Pulmonary artery endothelial cell (primary cell): ENCODE measurements at regions not wholly inside any gene's neighbourhood (a gene's known extent, or its start where the extent isn't known, plus 50 kb on each side); places are given as distances from the start of the nearest gene placed in this dataset.

Source experiments
- DNase-seq: peaks from one replicate; pipeline ENCODE4 v3.0.0-alpha.2; 2011; ENCODE audit warnings: low read depth, low spot score

DNA sequence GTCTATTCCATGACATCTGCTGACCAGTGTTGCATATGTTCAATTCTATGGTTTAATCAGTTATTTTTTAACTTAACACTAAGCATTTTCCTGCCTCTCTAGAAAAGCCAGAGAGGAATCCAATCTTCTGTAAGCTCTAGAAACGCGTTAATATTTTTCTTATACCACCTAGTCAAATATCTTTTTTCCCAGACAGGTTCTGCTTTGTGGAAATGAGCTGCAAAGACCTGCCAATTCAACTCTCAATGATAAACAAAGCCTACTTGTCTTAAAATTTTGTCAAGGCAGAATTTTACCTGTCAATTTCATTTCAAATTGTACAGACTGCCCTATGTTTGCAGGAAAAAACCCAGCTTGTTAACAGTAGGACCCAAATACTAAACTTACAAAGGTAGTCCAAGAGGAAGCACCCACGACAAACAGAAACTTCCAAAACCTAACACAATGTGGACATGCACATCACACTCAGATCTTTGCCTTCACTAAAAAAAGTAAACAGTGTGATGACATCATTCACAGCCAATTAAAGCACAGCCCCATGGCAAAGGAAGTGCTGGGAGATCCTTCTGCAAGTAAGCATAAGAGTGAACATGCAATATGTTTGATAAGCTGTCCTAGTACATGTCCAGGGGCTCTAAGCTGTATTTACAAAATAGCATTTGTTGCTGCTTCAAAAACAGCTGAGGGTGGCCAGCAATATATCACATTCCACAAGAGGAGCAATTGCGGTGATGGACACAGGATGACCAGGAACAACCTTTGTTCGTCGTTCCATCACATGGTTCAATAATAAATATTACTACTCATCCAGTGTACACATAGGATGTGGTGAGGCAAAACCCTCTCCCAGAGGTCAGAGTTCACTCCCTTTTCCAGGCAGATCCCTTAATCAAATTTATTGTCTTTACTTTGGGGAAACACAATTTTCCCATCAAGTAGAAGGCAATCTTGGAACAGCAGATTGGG is 139.4 kb upstream of the TSC22D2 start:
- no peak for DNase-seq

DNA sequence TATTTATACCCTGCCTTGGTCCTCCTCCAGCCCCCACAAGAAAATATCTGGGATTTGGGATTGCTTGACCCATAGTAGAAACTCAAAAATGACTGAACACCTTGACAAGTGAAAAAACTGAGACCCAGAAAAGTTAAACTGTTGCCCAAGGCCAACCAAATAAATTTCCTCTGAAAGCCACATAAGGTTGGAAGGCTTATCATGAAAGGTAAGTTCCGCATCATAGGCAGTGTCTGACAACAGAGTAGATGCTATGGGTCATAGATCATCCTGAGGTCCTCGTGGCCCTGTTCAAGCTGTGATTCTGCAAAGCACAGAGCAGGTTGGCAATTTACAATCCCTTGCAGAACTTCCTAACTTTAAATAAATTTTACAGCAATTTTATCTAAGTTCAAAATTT is 140.8 kb upstream of the TSC22D2 start:
- no peak for DNase-seq

DNA sequence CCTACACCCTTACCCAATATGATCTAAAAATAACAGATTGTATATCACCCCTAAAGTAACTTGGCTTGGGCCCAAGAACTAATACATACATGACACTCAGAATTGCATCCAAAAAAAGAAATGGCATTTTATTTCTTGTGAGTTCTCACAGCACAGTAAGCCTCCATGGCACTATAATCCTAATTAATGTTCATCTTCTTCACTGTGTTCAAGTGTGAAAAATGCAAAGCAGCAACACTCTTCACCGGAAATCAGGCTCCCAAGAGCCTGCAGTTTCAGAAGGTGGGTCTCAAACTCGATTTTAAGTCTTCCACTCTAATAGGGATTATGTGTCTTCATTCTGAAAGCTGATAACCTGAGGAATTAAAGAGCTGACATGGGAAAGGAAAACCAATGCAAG is 142.8 kb upstream of the TSC22D2 start:
- no peak for DNase-seq

DNA sequence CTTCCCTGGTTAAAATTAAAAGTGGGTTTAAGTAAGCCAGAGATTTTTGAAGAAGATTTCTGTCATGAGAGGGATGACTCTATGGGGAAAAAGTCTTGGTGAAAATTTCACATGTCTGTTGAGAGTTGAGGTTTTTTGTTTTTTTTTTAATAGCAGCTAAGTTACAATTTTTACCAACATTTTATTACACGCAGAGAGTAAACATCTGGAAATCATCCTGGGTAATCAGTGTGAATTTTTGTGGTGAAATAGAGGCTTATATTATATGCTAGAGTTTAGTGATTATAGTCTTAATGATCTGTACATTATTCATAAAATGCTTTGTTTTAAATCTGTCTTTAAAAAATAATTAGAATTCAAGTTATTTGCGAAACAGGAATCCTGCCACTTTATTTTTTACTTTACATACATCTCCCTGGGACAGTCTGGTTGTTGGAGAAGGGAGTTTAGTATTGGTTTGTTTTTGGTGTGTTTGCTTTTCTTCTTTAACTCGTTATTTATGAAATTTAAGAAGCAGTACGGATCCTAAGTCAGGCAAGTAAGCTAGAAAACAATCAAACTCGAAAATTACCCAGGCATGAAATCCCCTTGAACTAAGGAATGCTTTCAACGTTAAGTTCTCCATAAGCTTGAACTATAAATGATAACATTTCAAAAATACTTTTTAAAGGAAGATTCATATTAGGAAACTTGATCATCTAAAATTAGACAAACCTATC is 143.4 kb upstream of the TSC22D2 start:
- DNase-seq: no peak

DNA sequence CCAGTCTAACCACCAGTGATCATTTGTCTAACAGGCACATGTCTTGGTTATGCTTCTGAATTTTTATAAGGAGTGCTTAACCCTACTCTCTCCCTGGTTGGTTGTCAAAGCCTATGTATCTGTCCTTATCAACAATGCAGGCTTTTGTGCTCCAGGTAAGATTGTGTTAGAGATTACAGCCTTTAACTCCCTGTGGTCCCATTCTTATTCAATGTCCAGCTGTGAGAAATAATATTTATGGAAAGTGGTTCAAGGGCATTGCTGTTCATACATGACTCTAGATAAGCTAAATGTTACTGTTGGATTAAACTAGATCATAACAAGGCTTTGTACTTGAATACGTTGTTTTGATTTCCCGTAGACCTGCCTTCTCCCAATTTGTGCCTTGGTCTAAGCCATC is 146.1 kb upstream of the TSC22D2 start:
- DNase-seq: no peak

DNA sequence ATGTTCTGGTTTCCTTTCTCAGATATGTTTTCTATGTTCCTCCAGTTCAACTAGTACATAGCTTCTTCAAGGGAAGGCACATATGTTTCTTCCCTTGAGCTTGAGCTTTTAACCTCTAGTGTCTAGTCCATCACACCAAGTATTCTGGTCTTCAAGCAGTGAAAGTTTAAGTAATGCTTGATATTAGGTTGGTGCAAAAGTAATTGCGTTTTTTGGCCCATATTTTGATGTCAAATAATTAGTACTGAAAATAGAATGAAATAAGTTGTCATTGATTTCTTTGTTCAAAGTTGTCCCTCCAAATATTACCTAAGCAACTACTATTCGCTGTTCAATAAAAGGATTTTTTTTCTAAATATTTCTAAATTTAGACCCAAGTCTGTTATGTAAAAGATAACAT is 146.7 kb upstream of the TSC22D2 start:
- no peak for DNase-seq

DNA sequence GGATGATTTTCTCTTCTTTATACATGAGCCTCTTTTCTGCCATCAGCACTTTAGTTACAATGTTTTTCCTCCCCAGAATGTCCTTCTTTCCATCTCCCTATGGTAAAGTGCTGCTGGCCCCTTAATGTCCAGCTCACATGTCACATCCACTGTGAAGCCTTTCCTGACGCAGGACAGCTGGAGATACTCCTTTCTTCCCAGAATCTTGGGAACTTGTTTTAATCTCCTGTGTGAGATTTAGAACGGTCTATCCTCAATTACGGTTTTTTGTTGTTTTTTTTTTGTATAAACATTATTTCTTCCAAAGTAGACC is 147.7 kb upstream of the TSC22D2 start:
- DNase-seq: no peak

DNA sequence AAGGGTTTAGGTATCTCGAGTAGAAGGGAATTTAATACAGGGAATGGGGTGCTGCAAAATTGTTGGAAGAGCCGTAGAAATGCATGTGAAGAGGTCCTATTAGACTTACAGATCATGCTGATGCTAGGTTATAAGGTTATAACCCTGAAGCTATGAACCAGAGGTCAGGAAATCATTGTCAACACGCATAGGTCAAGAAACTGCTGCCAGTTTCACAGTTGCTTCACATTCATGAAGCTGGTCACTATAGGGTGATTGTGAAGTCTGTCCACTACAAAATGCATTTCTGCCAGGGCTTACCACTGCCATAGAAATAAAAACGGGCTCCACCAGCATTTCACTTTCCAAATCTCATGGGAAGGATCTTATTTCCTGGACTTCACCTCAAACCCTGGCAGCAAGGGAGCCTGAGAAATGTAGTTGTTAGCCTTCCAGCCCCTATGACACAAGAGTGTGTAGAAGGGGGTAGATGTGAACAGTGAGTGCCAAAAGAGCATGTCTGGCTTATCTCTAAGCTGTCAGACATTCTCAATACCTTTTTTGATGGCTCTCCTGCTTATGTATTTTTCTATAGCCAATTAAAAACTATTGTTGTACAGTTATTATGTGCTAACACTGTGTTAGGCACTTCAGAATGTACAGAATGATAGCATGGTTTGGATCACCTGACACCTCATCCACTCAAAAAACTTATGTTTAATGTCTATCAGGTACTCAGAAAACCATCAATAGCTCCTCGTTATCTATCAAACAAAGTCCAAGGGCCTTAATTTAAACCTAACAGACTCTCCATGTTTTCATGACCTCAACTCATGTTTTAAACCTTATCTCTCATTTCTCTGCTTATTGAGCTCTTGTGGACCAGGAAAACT is 148.3 kb upstream of the TSC22D2 start:
- DNase-seq: no peak

DNA sequence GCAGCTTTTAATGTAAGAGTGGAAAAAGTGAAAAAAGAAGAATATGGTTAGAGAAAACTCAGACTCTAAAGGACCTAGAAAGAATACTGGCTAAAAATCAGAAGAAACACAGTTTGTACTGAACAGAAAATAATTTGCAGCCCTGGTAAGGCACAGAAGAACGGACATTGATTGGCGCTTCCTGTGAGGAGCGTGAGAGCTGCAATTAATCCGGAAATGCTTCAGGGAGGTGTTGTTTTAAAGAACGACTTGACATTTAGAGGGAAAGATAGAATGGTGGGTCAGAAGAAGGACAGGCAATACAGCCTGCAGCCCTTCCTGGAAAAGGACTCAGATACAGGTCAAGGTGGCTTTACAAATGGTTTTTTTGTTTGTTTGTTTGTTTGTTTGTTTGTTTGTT is 151.3 kb upstream of the TSC22D2 start:
- DNase-seq: no peak

DNA sequence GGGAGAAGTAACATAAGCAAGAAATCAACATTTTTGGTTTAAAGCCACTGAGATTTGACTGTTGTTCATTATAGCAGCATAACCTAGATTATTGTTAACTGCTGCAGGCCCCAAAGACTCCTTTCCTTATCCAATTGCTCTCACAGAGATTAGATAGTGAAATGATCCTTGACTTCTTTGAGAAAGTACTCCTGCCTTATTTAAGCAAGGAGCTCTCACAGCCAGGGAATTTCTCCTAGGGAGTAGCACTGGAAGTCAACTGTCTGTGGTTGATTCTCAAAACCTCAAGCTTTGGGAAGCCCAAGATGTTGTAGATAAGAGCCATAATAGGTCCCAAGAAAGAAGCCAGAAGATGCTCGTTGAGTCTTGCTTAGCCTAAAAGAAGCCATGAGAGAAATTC is 151.8 kb upstream of the TSC22D2 start:
- DNase-seq: no peak

DNA sequence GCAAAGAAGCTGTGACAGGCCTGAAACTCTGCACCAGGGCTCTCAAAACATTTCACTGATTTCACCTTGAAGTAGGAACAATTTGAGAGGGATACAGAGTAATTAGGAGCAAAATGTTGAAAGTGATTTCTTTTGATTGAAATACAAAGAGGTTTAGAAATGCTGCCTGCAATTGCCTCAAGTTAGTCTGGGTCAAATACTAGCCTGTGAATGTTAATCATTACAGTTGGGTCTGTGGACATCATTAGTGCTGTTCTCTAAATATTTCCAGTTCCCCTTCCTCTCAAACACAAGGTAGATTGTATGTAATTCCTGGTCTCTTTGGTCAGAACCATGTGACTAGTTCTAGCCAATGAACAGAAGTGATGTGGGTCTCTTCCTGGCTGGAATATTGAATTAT is 152.3 kb upstream of the TSC22D2 start:
- DNase-seq: no peak

DNA sequence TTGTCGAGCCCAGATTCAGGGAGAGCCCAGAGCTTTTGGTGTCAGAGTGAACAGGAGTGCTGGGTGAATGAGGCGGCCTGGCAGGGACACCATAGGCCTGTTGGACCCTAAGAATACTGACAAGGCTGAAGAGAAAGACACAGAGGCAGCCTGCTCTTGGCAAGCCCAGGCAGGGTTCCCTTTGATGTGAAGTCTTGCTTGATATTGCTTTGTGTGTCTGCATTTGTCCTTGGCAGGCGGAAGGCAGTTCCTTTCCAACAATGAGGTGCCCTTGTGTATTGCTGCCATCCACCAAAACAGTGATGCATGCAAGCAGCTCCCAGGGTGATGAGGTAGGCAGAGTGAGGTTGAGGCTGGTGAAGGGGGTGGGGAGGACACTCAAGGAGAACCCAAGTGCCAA is 152.7 kb upstream of the TSC22D2 start:
- DNase-seq: no peak

DNA sequence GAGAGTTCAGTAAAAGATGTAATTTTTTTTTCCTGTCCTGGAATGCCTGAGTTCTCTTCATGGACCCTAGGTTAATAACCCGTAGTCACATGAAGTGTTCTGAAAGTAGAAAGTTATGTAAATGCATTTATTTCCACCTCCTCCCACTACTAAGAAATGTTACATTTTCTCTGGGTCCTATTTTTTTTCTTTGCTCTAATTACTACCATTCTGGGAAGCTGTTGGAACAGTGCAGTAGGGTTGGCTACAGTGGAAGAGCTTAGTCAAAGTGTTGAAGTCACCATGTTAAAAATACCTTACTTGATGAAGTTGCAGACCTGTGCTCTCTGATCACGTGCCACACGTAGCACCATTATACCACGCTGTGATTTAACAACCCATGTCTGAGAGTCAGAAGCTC is 153.8 kb upstream of the TSC22D2 start:
- no peak for DNase-seq

DNA sequence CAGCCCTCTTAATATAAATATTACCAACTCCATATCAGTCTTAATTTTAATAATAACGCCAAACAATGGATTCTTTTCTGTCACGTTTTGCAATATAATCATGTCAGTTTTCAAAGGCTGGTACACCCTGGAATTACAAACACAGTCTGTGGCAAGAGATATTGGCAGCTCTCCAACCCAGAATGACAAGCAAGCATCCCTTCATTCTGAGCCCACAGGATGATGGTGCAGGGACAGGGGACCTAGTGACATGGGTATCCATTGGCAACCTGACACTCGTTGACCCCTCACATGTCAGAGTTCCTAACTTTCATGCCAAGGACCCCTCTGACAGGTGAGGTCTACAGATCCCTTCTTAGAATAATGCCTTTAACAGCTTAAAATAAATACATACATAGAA is 154.5 kb upstream of the TSC22D2 start:
- no peak for DNase-seq

DNA sequence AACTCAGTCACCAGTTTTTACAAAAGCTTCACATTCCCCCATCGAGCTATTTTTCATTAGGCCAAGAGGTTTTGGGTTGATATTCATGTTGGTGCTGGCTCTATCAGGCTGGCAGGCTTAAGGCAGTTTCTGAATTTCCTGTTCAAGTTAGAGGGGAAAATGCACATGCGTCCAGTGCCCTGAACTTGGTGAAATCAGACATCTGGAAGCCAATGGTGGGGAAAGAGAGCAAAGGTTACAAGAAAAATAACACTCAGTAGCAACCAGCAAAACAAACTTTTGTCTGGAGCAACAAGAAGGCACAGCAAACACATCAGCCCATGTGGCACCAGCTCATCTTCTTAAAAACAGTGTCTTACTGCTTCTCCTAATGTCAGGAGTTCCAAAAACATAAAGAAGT is 155.6 kb upstream of the TSC22D2 start:
- DNase-seq: peak; percentile 86

DNA sequence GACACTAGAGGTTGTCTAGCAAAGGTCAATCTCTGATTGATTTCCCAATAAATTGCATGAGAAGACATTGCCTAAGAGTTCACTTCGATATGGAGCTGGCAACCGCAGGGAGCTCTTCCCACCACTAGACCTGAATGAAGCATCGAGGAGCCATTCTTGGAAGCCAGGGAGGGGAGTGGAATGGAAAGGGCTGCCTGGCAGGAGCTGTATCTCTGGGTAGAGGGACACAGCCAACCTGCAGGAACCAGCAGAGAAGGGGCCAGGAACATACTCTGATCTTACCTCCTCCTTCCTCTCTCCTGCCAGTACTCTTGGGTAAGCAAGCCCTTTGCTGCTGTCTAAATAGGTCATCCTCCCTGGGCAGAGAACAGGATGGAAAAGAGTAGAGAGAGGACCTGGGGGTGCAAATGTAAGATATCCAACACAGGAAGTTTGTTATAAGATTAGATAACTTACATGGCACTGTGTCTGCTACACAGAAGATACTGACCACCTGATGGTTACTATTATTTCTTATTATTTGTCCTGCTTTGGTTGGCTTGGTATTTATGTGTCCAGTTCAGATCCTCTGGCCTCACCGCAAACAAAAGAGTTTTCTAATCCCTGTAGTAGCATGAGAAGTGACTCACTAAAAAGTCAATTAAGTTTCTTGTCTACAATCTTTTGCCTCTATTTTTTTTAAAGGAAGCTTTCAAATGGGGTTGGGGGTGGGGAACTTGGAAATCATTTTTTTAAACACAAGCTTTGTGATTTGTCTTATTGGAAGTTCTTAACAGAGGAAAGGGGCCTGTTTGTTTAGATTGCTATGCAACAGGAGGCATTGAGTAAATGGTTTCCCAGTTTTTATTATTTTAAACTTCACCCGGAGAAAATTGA is 156.7 kb upstream of the TSC22D2 start:
- peak; percentile 52 for DNase-seq

DNA sequence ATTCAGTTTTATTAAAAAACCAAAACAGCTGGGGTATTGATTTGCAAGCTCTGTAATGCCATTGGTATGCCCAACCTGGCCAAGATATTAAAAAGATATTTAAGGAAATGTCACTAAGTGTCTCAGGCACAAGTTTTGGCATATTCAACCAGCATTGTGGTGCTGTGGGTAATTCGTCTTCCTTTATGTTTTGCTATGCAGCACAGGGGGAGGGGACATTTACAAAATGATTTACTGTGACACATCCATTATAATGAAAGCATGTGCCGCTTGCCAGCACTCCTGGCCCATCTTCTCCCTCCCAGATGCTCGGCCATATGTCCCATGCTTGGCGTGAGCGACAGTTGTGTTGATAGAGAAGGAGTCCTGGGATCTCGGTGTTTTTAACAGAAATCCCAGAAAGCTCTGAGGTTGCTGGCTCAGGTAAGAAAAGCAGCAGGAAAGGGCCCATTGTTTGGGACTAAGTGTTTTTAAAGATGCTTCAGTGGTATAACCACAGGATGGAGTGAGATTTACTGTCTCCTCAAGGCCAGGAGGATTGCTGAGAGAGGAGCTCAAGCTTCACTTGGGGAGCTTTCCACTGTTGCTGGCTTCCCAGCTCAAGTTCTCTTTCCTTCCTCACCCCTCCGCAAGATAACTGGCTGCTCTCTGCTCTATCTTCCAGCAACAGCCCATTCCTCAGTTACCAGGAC is 158.2 kb upstream of the TSC22D2 start:
- no peak for DNase-seq

DNA sequence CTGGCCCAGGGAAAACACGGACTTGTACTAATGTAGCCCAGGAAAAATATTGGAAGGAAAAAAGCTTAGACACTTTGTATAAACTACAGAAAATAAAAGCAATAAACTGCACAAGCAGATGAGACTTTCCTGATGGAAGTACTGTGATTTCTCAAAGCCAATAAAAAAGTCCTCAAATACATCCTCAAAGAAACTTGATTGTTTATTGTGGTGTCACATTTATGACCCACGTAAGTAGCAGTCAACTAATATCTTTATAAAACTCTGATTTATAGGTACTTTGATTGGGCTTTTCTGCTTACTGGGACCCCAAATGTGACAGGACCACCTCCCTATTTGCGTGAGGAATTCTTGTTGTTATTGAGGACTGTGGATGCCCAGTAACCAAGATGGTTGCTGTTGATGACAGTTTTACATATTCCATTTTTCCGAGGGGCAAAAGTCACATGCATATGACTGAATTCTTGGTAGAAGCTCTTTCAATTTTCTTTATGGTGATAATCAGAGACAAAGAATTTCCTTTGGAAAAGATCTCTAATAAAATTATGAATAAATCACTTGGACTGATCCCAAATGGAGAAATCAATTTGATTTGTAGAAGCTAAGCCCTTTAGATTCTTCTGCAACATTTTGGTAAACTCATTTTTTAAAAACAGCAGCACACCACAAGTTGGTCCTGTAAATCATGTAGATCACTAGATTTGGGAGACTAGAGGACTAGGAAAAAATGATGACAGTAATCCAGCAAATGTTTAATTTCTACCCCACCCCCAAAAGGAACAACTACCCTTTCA is 159.0 kb upstream of the TSC22D2 start:
- DNase-seq: no peak

DNA sequence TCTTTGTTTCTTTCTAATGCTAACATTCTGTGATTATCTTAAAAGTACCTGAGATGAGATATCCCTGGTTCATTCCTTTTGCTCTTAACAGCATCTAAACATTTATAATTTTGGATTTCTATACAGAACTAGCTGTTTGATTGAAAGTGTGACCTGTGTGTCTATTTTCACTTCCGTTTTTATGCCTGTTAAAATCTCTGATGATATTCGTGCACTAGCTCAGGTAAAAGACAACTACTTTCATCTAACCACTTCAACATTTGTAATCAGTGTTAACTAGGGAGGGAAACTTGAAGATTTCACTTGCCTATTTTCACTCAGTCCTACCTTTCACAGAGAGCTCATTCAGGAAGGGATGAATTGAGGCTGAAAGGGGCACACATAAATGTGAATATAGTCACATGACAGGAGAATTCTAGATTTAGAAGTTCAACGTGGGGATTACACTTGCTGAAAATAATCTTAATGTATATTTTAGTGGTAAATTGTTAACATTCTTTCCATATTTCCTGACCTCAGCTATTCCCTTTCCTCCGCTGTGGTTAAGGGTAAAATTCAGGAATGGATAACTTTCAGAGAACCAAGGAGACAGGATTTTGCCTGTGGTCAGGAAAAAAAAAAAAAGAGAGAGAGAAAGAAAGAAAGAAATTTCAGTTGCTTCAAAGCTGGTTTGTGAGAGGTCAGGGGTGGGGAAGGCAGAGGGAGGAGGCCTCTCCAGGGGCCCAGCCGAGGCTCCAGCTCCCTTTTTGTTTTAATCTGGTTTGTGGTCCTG is 159.8 kb upstream of the TSC22D2 start:
- DNase-seq: no peak
